ENCODE measurements at regions not wholly inside any gene's neighbourhood (a gene's known extent, or its start where the extent isn't known, plus 50 kb on each side); places are given as distances from the start of the nearest gene placed in this dataset.

- Histone ChIP-seq H3K27me3 (replicated peaks in 2 of 5; ENCODE audit: control insufficient read depth in 4 of 5, insufficient read depth in 5 of 5, low read length in 4 of 5) (no peaks in the 10 kb centered on the region), H3K36me3 (ENCODE audit: control insufficient read depth in 4 of 4, insufficient read depth in 4 of 4, low read length in 3 of 4) (no peaks in the 10 kb centered on the region), H3K9me3 (ENCODE audit: control extremely low read depth in 1 of 5, control insufficient read depth in 4 of 5, insufficient read depth in 2 of 5, low read depth in 1 of 5, low read length in 4 of 5) (no peaks in the 10 kb centered on the region), H3K4me1 (ENCODE audit: control extremely low read depth in 1 of 4, control insufficient read depth in 4 of 4, insufficient read depth in 4 of 4, low read length in 3 of 4) (no peaks in the 10 kb centered on the region), H3K27ac (ENCODE audit: insufficient read depth in 1 of 2, low read depth in 1 of 2, low read length in 2 of 2, poor library complexity in 1 of 2, severe bottlenecking in 2 of 2) (no peak overlapping the region), H3K4me3 (ENCODE audit: control insufficient read depth in 1 of 7, extremely low read depth in 1 of 7, insufficient read depth in 4 of 7, low read depth in 2 of 7, low read length in 6 of 7) (no peak overlapping the region)
- CTCF ChIA-PET, result no interaction called here
- DNase-seq, result no peak
- POLR2A ChIA-PET, result no interaction called here
These were observed 156.1 kb upstream of the STEAP4 start for GRCh38 chr7:88462799-88463198.

- Histone ChIP-seq H3K4me3 (ENCODE audit: control insufficient read depth in 1 of 7, extremely low read depth in 1 of 7, insufficient read depth in 4 of 7, low read depth in 2 of 7, low read length in 6 of 7) (no peak overlapping the region), H3K36me3 (ENCODE audit: control insufficient read depth in 4 of 4, insufficient read depth in 4 of 4, low read length in 3 of 4) (no peaks in the 10 kb centered on the region), H3K9me3 (ENCODE audit: control extremely low read depth in 1 of 5, control insufficient read depth in 4 of 5, insufficient read depth in 2 of 5, low read depth in 1 of 5, low read length in 4 of 5) (no peaks in the 10 kb centered on the region), H3K27ac (ENCODE audit: insufficient read depth in 1 of 2, low read depth in 1 of 2, low read length in 2 of 2, poor library complexity in 1 of 2, severe bottlenecking in 2 of 2) (no peak overlapping the region), H3K27me3 (replicated peaks in 2 of 5; ENCODE audit: control insufficient read depth in 4 of 5, insufficient read depth in 5 of 5, low read length in 4 of 5) (no peaks in the 10 kb centered on the region), H3K4me1 (ENCODE audit: control extremely low read depth in 1 of 4, control insufficient read depth in 4 of 4, insufficient read depth in 4 of 4, low read length in 3 of 4) (no peaks in the 10 kb centered on the region)
- ChIA-PET CTCF (no interaction called here), POLR2A (no interaction called here)
- DNase-seq, result no peak
These were observed 154.0 kb upstream of the STEAP4 start for GRCh38 chr7:88460650-88461049.

GRCh38 chr7:88458946-88459345, 152.3 kb upstream of the STEAP4 start:
- Histone ChIP-seq H3K9me3 (ENCODE audit: control extremely low read depth in 1 of 5, control insufficient read depth in 4 of 5, insufficient read depth in 2 of 5, low read depth in 1 of 5, low read length in 4 of 5) (no peaks in the 10 kb centered on the region), H3K4me3 (ENCODE audit: control insufficient read depth in 1 of 7, extremely low read depth in 1 of 7, insufficient read depth in 4 of 7, low read depth in 2 of 7, low read length in 6 of 7) (no peak overlapping the region), H3K27me3 (replicated peaks in 2 of 5; ENCODE audit: control insufficient read depth in 4 of 5, insufficient read depth in 5 of 5, low read length in 4 of 5) (no peaks in the 10 kb centered on the region), H3K36me3 (ENCODE audit: control insufficient read depth in 4 of 4, insufficient read depth in 4 of 4, low read length in 3 of 4) (no peaks in the 10 kb centered on the region), H3K4me1 (ENCODE audit: control extremely low read depth in 1 of 4, control insufficient read depth in 4 of 4, insufficient read depth in 4 of 4, low read length in 3 of 4) (no peaks in the 10 kb centered on the region), H3K27ac (ENCODE audit: insufficient read depth in 1 of 2, low read depth in 1 of 2, low read length in 2 of 2, poor library complexity in 1 of 2, severe bottlenecking in 2 of 2) (no peak overlapping the region)
- CTCF ChIA-PET, result no interaction called here
- no peak for DNase-seq
- POLR2A ChIA-PET, result no interaction called here

GRCh38 chr7:88458279-88458678, 151.6 kb upstream of the STEAP4 start:
- Histone ChIP-seq H3K9me3 (ENCODE audit: control extremely low read depth in 1 of 5, control insufficient read depth in 4 of 5, insufficient read depth in 2 of 5, low read depth in 1 of 5, low read length in 4 of 5) (no peaks in the 10 kb centered on the region), H3K36me3 (ENCODE audit: control insufficient read depth in 4 of 4, insufficient read depth in 4 of 4, low read length in 3 of 4) (no peaks in the 10 kb centered on the region), H3K27ac (ENCODE audit: insufficient read depth in 1 of 2, low read depth in 1 of 2, low read length in 2 of 2, poor library complexity in 1 of 2, severe bottlenecking in 2 of 2) (no peak overlapping the region), H3K4me3 (ENCODE audit: control insufficient read depth in 1 of 7, extremely low read depth in 1 of 7, insufficient read depth in 4 of 7, low read depth in 2 of 7, low read length in 6 of 7) (no peak overlapping the region), H3K4me1 (ENCODE audit: control extremely low read depth in 1 of 4, control insufficient read depth in 4 of 4, insufficient read depth in 4 of 4, low read length in 3 of 4) (no peaks in the 10 kb centered on the region), H3K27me3 (replicated peaks in 2 of 5; ENCODE audit: control insufficient read depth in 4 of 5, insufficient read depth in 5 of 5, low read length in 4 of 5) (no peaks in the 10 kb centered on the region)
- POLR2A ChIA-PET, result no interaction called here
- no peak for DNase-seq
- CTCF ChIA-PET, result interaction anchor here (0.6 kb wide), 1 partner anchor 383 kb away, joined by 3 read pairs; no protein-coding TSS in a partner anchor

GRCh38 chr7:88457320-88457719, 150.6 kb upstream of the STEAP4 start:
- no peak overlapping the region for H3K4me3 ChIP-seq (ENCODE audit: control insufficient read depth in 1 of 7, extremely low read depth in 1 of 7, insufficient read depth in 4 of 7, low read depth in 2 of 7, low read length in 6 of 7)
- H3K4me1 ChIP-seq (ENCODE audit: control extremely low read depth in 1 of 4, control insufficient read depth in 4 of 4, insufficient read depth in 4 of 4, low read length in 3 of 4), result no peaks in the 10 kb centered on the region
- CTCF ChIA-PET, result no interaction called here
- no peaks in the 10 kb centered on the region for H3K27me3 ChIP-seq (replicated peaks in 2 of 5; ENCODE audit: control insufficient read depth in 4 of 5, insufficient read depth in 5 of 5, low read length in 4 of 5)
- H3K9me3 ChIP-seq (ENCODE audit: control extremely low read depth in 1 of 5, control insufficient read depth in 4 of 5, insufficient read depth in 2 of 5, low read depth in 1 of 5, low read length in 4 of 5), result no peaks in the 10 kb centered on the region
- 100% methylated on average over 1 of the region's 1 CpG for WGBS (ENCODE audit: insufficient coverage)
- no peak for DNase-seq
- POLR2A ChIA-PET, result no interaction called here
- no peak overlapping the region for H3K27ac ChIP-seq (ENCODE audit: insufficient read depth in 1 of 2, low read depth in 1 of 2, low read length in 2 of 2, poor library complexity in 1 of 2, severe bottlenecking in 2 of 2)
- no peaks in the 10 kb centered on the region for H3K36me3 ChIP-seq (ENCODE audit: control insufficient read depth in 4 of 4, insufficient read depth in 4 of 4, low read length in 3 of 4)

GRCh38 chr7:88456490-88456889, 149.8 kb upstream of the STEAP4 start:
- no peak overlapping the region for H3K27ac ChIP-seq (ENCODE audit: insufficient read depth in 1 of 2, low read depth in 1 of 2, low read length in 2 of 2, poor library complexity in 1 of 2, severe bottlenecking in 2 of 2)
- H3K27me3 ChIP-seq (replicated peaks in 2 of 5; ENCODE audit: control insufficient read depth in 4 of 5, insufficient read depth in 5 of 5, low read length in 4 of 5), result no peaks in the 10 kb centered on the region
- DNase-seq, result no peak
- no CpG with 5 or more reads among the region's 1 CpG for WGBS (ENCODE audit: insufficient coverage)
- POLR2A ChIA-PET, result no interaction called here
- no peaks in the 10 kb centered on the region for H3K36me3 ChIP-seq (ENCODE audit: control insufficient read depth in 4 of 4, insufficient read depth in 4 of 4, low read length in 3 of 4)
- H3K9me3 ChIP-seq (ENCODE audit: control extremely low read depth in 1 of 5, control insufficient read depth in 4 of 5, insufficient read depth in 2 of 5, low read depth in 1 of 5, low read length in 4 of 5), result no peaks in the 10 kb centered on the region
- no peaks in the 10 kb centered on the region for H3K4me1 ChIP-seq (ENCODE audit: control extremely low read depth in 1 of 4, control insufficient read depth in 4 of 4, insufficient read depth in 4 of 4, low read length in 3 of 4)
- H3K4me3 ChIP-seq (ENCODE audit: control insufficient read depth in 1 of 7, extremely low read depth in 1 of 7, insufficient read depth in 4 of 7, low read depth in 2 of 7, low read length in 6 of 7), result no peak overlapping the region
- CTCF ChIA-PET, result no interaction called here

GRCh38 chr7:88455696-88456095, 149.0 kb upstream of the STEAP4 start:
- Histone ChIP-seq H3K36me3 (ENCODE audit: control insufficient read depth in 4 of 4, insufficient read depth in 4 of 4, low read length in 3 of 4) (no peaks in the 10 kb centered on the region), H3K27me3 (replicated peaks in 2 of 5; ENCODE audit: control insufficient read depth in 4 of 5, insufficient read depth in 5 of 5, low read length in 4 of 5) (no peaks in the 10 kb centered on the region), H3K4me3 (ENCODE audit: control insufficient read depth in 1 of 7, extremely low read depth in 1 of 7, insufficient read depth in 4 of 7, low read depth in 2 of 7, low read length in 6 of 7) (no peak overlapping the region), H3K27ac (ENCODE audit: insufficient read depth in 1 of 2, low read depth in 1 of 2, low read length in 2 of 2, poor library complexity in 1 of 2, severe bottlenecking in 2 of 2) (no peak overlapping the region), H3K9me3 (ENCODE audit: control extremely low read depth in 1 of 5, control insufficient read depth in 4 of 5, insufficient read depth in 2 of 5, low read depth in 1 of 5, low read length in 4 of 5) (no peaks in the 10 kb centered on the region), H3K4me1 (ENCODE audit: control extremely low read depth in 1 of 4, control insufficient read depth in 4 of 4, insufficient read depth in 4 of 4, low read length in 3 of 4) (no peaks in the 10 kb centered on the region)
- DNase-seq, result no peak
- ChIA-PET CTCF (no interaction called here), POLR2A (no interaction called here)
- 100% methylated on average over 1 of the region's 1 CpG for WGBS (ENCODE audit: insufficient coverage)

- ChIA-PET POLR2A (no interaction called here), CTCF (no interaction called here)
- DNase-seq, result no peak
- 79% methylated on average over 2 of the region's 3 CpGs for WGBS (ENCODE audit: insufficient coverage)
- no peak overlapping the region for H3K27ac ChIP-seq (ENCODE audit: insufficient read depth in 1 of 2, low read depth in 1 of 2, low read length in 2 of 2, poor library complexity in 1 of 2, severe bottlenecking in 2 of 2)
- no peaks in the 10 kb centered on the region for H3K36me3 ChIP-seq (ENCODE audit: control insufficient read depth in 4 of 4, insufficient read depth in 4 of 4, low read length in 3 of 4)
- no peaks in the 10 kb centered on the region for H3K4me1 ChIP-seq (ENCODE audit: control extremely low read depth in 1 of 4, control insufficient read depth in 4 of 4, insufficient read depth in 4 of 4, low read length in 3 of 4)
- H3K9me3 ChIP-seq (ENCODE audit: control extremely low read depth in 1 of 5, control insufficient read depth in 4 of 5, insufficient read depth in 2 of 5, low read depth in 1 of 5, low read length in 4 of 5), result no peaks in the 10 kb centered on the region
- no peaks in the 10 kb centered on the region for H3K27me3 ChIP-seq (replicated peaks in 2 of 5; ENCODE audit: control insufficient read depth in 4 of 5, insufficient read depth in 5 of 5, low read length in 4 of 5)
- H3K4me3 ChIP-seq (ENCODE audit: control insufficient read depth in 1 of 7, extremely low read depth in 1 of 7, insufficient read depth in 4 of 7, low read depth in 2 of 7, low read length in 6 of 7), result no peak overlapping the region
These were observed 146.0 kb upstream of the STEAP4 start for GRCh38 chr7:88452646-88453045.

All from common myeloid progenitor, CD34-positive (primary cell).